ENCODE measurements at regions not wholly inside any gene's neighbourhood (a gene's known extent, or its start where the extent isn't known, plus 50 kb on each side); places are given as distances from the start of the nearest gene placed in this dataset.
"Not testable (repeated sequence)": the region's sequence is repeated elsewhere in the genome, so short reads cannot be mapped to it uniquely, and the experiment has no call there.

DNA sequence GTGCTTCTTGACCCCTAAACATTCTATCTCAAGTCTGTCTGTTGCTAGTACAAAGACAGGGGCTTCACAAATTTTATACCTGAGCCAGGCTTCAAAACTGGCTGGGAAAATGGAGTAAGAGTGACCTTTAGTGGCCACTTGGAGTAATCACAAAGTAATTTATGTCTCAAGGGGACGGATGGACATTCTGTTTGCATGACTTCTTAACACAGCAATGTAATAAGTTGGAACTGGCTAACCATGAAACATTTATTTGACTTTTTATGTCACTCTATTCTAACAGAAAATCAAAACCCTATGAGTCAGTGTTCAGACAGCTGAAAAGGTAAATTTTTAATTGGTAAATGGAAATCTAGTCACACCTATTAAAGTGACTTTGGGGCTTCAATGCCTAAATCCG lies 600.6 kb downstream of the ANKRD50 start:
- no peak overlapping the region for H3K27ac ChIP-seq
- TF ChIP-seq, protein P1, sequence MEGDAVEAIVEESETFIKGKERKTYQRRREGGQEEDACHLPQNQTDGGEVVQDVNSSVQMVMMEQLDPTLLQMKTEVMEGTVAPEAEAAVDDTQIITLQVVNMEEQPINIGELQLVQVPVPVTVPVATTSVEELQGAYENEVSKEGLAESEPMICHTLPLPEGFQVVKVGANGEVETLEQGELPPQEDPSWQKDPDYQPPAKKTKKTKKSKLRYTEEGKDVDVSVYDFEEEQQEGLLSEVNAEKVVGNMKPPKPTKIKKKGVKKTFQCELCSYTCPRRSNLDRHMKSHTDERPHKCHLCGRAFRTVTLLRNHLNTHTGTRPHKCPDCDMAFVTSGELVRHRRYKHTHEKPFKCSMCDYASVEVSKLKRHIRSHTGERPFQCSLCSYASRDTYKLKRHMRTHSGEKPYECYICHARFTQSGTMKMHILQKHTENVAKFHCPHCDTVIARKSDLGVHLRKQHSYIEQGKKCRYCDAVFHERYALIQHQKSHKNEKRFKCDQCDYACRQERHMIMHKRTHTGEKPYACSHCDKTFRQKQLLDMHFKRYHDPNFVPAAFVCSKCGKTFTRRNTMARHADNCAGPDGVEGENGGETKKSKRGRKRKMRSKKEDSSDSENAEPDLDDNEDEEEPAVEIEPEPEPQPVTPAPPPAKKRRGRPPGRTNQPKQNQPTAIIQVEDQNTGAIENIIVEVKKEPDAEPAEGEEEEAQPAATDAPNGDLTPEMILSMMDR (IDR thresholded peaks at IDR 0.05): peak; percentile 79
- no peak for TF ChIP-seq ZFX (IDR thresholded peaks at IDR 0.05; ENCODE audit: borderline replicate concordance)

DNA sequence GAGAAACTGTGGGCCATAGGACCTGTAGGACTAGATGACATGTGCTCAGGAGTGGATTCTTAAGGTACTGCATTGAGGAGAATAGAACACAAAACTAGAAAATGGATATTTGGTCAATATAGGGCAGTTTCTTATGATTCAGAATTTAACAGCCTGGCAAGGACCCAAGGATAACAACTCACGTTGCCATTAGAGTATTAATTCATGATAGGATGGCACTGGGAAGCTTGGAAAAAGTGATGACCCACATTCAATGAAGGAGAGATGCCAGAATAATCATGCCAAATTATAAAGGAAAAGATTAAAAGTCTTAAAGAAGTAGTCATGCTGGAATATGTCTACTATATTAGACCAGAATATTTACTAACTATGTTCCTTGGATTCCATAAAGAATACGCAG lies 594.5 kb downstream of the ANKRD50 start:
- no peak overlapping the region for H3K27ac ChIP-seq
- TF ChIP-seq, protein P1 (IDR thresholded peaks at IDR 0.05): no peak
- TF ChIP-seq ZFX (IDR thresholded peaks at IDR 0.05; ENCODE audit: borderline replicate concordance): no peak

DNA sequence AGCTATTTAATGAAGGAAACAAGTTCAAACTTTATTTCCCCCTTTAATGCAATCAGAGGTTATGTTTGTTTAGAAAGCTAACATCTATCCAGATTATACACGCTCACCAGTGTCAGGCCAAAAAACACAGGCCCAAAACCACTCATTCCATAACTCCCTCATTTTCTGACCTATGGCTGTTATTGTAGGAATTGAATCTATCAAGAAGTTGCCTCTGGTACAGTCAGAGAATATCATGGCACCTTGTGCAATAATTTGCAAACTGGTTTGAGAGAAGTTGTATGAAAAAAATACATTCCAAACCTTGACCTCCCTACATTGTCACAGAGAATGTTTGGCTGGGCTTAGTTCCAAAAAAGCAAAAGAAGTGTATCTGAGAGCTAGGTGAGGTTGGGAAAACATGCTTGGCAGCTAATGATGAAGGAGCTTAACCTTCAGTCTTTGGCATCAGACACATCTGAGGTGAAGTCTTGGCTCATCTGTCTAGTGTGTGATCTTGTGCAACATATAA lies 591.0 kb downstream of the ANKRD50 start:
- TF ChIP-seq ZFX (IDR thresholded peaks at IDR 0.05; ENCODE audit: borderline replicate concordance): no peak
- TF ChIP-seq, protein P1 (IDR thresholded peaks at IDR 0.05): no peak
- H3K27ac ChIP-seq: no peak overlapping the region

DNA sequence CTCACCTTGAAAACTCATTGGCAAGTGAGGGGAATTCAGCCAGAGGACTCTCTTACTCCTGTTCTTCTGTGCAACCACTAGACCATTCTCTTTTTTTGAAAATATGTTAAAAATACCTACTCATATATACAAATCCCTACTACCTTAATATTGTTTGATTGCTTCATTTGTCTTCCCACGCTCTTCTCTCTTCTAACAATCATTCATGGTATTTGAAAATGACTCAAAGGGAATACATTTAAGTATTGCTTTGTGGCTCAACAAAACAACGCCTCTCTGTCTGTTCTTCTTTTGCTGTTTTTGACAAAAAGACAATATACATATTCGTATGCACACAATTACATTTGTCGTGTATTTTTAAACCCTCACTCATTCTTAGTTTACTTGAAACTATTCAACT lies 589.4 kb downstream of the ANKRD50 start:
- TF ChIP-seq ZFX (IDR thresholded peaks at IDR 0.05; ENCODE audit: borderline replicate concordance): no peak
- TF ChIP-seq, protein P1 (IDR thresholded peaks at IDR 0.05): no peak
- H3K27ac ChIP-seq: no peak overlapping the region

DNA sequence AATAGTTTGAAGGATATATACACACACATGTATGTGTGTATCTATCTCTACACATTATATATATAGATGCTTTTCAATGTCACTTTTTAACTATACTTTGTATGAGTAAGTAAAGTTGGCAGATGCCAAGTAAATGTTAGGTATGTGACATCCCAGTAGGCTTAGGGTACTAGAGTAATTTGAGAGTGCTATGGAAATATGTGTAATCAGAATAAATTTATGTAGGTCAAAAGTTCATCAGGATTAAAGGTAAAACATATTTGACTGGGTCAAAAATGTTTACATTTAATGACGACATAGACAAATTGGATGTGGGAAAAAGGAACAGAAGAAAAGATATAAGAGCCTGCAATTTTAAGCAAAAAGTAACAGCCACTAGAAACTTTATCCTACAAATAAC lies 588.8 kb downstream of the ANKRD50 start:
- H3K27ac ChIP-seq: no peak overlapping the region
- TF ChIP-seq, protein P1 (IDR thresholded peaks at IDR 0.05): no peak
- no peak for TF ChIP-seq ZFX (IDR thresholded peaks at IDR 0.05; ENCODE audit: borderline replicate concordance)

DNA sequence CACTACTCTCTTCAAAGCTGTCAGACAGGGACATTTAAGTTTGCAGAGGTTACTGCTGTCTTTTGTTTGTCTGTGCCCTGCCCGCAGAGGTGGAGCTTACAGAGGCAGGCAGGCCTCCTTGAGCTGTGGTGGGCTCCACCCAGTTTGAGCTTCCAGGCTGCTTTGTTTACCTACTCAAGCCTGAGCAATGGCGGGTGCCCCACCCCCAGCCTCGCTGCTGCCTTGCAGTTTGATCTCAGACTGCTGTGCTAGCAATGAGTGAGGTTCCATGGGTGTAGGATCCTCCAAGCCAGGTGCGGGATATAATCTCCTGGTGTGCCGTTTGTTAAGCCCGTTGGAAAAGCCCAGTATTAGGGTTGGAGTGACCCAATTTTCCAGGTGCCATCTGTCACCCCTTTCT lies 581.2 kb downstream of the ANKRD50 start:
- not testable (repeated sequence) for H3K27ac ChIP-seq

DNA sequence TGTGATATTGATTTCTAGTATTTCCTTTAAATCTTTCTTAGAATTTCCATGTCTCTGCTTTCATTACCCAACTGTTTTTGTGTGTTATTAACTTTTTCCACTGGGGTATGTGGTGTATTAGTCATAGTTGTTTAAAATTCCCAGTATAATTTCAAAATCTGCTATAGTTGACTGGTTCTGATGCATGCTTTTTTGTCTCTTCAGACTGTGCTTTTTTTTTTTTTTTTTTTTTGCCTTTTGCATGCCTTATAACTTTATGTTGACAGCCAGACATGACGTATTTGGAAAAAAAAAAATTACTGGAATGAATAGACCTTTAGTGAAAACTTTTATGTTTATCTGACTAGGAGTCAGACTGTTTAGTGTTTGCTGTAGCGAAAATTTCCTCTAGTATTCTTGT lies 580.4 kb downstream of the ANKRD50 start:
- H3K27ac ChIP-seq: no peak overlapping the region
- no peak for TF ChIP-seq ZFX (IDR thresholded peaks at IDR 0.05; ENCODE audit: borderline replicate concordance)
- TF ChIP-seq, protein P1 (IDR thresholded peaks at IDR 0.05): no peak

DNA sequence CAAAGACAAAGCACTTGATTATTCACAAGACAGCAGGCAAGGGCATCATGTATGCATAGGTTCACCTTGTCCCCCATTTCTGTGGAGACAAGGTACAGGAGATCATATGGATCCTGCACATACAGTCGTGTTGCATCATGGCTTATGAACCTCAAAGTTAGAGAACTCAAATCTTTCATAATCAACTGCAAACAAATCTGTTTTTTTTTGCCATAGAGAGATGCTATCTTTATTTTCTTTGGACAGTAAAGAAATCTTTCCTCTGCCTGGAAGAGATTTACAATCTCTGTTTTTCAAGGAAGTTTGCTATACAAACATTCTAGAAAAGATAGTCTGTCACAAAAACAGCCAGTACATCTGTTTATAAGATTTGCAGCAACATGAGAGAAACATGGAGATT lies 578.8 kb downstream of the ANKRD50 start:
- H3K27ac ChIP-seq: no peak overlapping the region
- TF ChIP-seq, protein P1 (IDR thresholded peaks at IDR 0.05): no peak
- no peak for TF ChIP-seq ZFX (IDR thresholded peaks at IDR 0.05; ENCODE audit: borderline replicate concordance)

Measured in 22Rv1 (cell line).